OCI-LY7 (cell line): ENCODE measurements at regions not wholly inside any gene's neighbourhood (a gene's known extent, or its start where the extent isn't known, plus 50 kb on each side); places are given as distances from the start of the nearest gene placed in this dataset.

Experiments
- BruUV-seq: library from RNA; stranded (reverse); fragments of 400-500 nt; replicated peaks from 2 replicates; lab custom pipeline; 2021; lab: Mats Ljungman, UMichigan
- CTCF ChIA-PET: fragments of 300-600 bp; sonication (Branson Sonifier 250); formaldehyde crosslinking; loops from one replicate; lab custom pipeline; 2022; ENCODE audit warnings: antibody characterized with exemption; ENCODE audit not compliant: unreplicated experiment; lab: Charles Lee
- POLR2A ChIA-PET: fragments of 300-600 bp; sonication (Branson Sonifier 250); formaldehyde crosslinking; loops from one replicate; lab custom pipeline; 2022; ENCODE audit warnings: antibody characterized with exemption; lab: Charles Lee
- DNase-seq: peaks from one replicate; pipeline ENCODE4 v3.0.0-alpha.2; 2015; ENCODE audit warnings: low spot score
- H2AFZ ChIP-seq: fragments of 200-600 bp; sonication (generic), shearing (Covaris generic); 2 replicates; pipeline ENCODE4 v1.6.1; 2014; ENCODE audit warnings: mild to moderate bottlenecking, antibody characterized with exemption, low read length, moderate library complexity
- H3K27ac ChIP-seq: fragments of 200-600 bp; sonication (generic); 2 replicates; pipeline ENCODE4 v1.5.1; 2014; ENCODE audit warnings: mixed run types, low read depth, mild to moderate bottlenecking, moderate library complexity, low read length, inconsistent platforms; ENCODE audit not compliant: poor library complexity, severe bottlenecking
- H3K36me3 ChIP-seq: fragments of 200-600 bp; sonication (generic); 2 replicates; pipeline ENCODE4 v1.6.1; 2014; ENCODE audit warnings: mild to moderate bottlenecking, antibody characterized with exemption, low read length, moderate library complexity, mixed read lengths; ENCODE audit not compliant: insufficient read depth
- H3K4me1 ChIP-seq: fragments of 200-600 bp; sonication (generic); 2 replicates; pipeline ENCODE4 v1.5.1; 2014; ENCODE audit warnings: mild to moderate bottlenecking, low read length; ENCODE audit not compliant: insufficient read depth, poor library complexity, severe bottlenecking
- H3K4me2 ChIP-seq: fragments of 200-600 bp; sonication (generic); 2 replicates; pipeline ENCODE4 v1.6.1; 2014; ENCODE audit warnings: mild to moderate bottlenecking, low read length
- H3K4me3 ChIP-seq: fragments of 200-600 bp; sonication (generic); 2 replicates; pipeline ENCODE4 v1.5.1; 2014; ENCODE audit warnings: mild to moderate bottlenecking, low read depth, low read length; ENCODE audit not compliant: poor library complexity, severe bottlenecking
- H3K79me2 ChIP-seq: fragments of 200-600 bp; sonication (generic); 2 replicates; pipeline ENCODE4 v1.6.1; 2016; ENCODE audit warnings: low read depth, mild to moderate bottlenecking, low read length, moderate library complexity, mixed read lengths; ENCODE audit not compliant: insufficient read depth
- H3K9me2 ChIP-seq: fragments of 200-600 bp; sonication (generic); 2 replicates; pipeline ENCODE4 v1.6.1; 2016; ENCODE audit warnings: mild to moderate bottlenecking, low read length, mixed read lengths; ENCODE audit not compliant: insufficient read depth
- H3K9me3 ChIP-seq: fragments of 200-600 bp; sonication (generic); 2 replicates; pipeline ENCODE4 v1.6.1; 2014; ENCODE audit warnings: mild to moderate bottlenecking, mixed run types, low read length, mixed read lengths
- H4K20me1 ChIP-seq: fragments of 200-600 bp; sonication (generic); 2 replicates; pipeline ENCODE4 v1.6.1; 2014; ENCODE audit warnings: mild to moderate bottlenecking, antibody characterized with exemption, low read length, moderate library complexity, mixed read lengths; ENCODE audit not compliant: insufficient read depth
- CTCF ChIP-seq: fragments of 200-600 bp; sonication (generic); conservative IDR thresholded peaks from 2 replicates; pipeline ENCODE4 v1.5.1; 2014; ENCODE audit warnings: mild to moderate bottlenecking, antibody characterized with exemption, low read length, moderate library complexity, mixed read lengths
- EZH2phosphoT487 ChIP-seq: fragments of 200-600 bp; sonication (generic); IDR thresholded peaks from 2 replicates; pipeline ENCODE4 v1.6.1; 2018; ENCODE audit warnings: low read depth, borderline replicate concordance, mild to moderate bottlenecking, mixed run types, antibody characterized with exemption, low read length, moderate library complexity, mixed read lengths
- intact Hi-C: fragments of 100-400 bp; cut with micrococcal nuclease; formaldehyde crosslinking; loops from one replicate; pipeline ENCODE4 v1.10.0; 2022; ENCODE audit not compliant: unreplicated experiment

GRCh38 chr9:117970276-117971050, 266.3 kb downstream of the TLR4 start:
- Histone ChIP-seq H3K9me2 (no peaks in the 10 kb centered on the region), H3K27ac (no peak overlapping the region), H3K4me1 (no peaks in the 10 kb centered on the region), H3K4me2 (no peak overlapping the region), H3K9me3 (no peaks in the 10 kb centered on the region), H3K4me3 (no peak overlapping the region), H3K79me2 (no peaks in the 10 kb centered on the region), H2AFZ (no peak overlapping the region), H4K20me1 (no peaks in the 10 kb centered on the region), H3K36me3 (no peaks in the 10 kb centered on the region)
- ChIA-PET CTCF (no interaction called here), POLR2A (no interaction called here)
- intact Hi-C loops: no loop called here
- TF ChIP-seq EZH2phosphoT487: no peak
- BruUV-seq: no TSS peak
- DNase-seq: no peak

DNA sequence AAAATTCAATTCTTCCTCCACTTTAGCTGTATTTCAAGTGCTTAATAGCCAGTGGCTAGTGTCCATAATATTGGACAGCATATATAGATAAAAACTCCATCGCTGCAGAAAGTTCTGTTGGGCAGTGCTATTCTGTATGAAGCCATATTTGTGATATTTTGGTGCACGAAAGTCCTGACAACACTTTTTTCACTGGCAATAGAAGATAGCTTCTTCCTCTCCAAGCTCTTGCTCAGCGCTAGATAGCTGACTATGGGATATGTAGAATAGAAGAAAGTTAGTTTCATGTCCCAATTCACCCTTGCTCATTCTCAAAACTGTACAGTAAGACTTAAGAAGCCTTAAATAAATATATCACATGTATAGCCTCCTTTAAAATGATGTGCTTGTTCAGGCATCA, 269.9 kb downstream of the TLR4 start:
- H3K4me1 ChIP-seq: no peaks in the 10 kb centered on the region
- intact Hi-C loops: no loop called here
- no peak for TF ChIP-seq EZH2phosphoT487
- no peak for TF ChIP-seq CTCF
- ChIA-PET POLR2A (no interaction called here), CTCF (no interaction called here)
- H3K9me3 ChIP-seq: no peaks in the 10 kb centered on the region
- DNase-seq: no peak
- H4K20me1 ChIP-seq: no peaks in the 10 kb centered on the region
- no peak overlapping the region for H3K4me2 ChIP-seq
- no peaks in the 10 kb centered on the region for H3K36me3 ChIP-seq
- H3K4me3 ChIP-seq: no peak overlapping the region
- no peak overlapping the region for H2AFZ ChIP-seq
- BruUV-seq: no TSS peak
- no peak overlapping the region for H3K27ac ChIP-seq
- no peaks in the 10 kb centered on the region for H3K9me2 ChIP-seq
- no peaks in the 10 kb centered on the region for H3K79me2 ChIP-seq

- intact Hi-C loops: no loop called here
These were observed 275.7 kb downstream of the TLR4 start for GRCh38 chr9:117979914-117980313.

More at GRCh38 chr9:117979914-117980313, 275.7 kb downstream of the TLR4 start:
- H3K79me2 ChIP-seq: no peaks in the 10 kb centered on the region
- H3K4me2 ChIP-seq: no peak overlapping the region
- CTCF ChIA-PET: no interaction called here
- no TSS peak for BruUV-seq
- no peak overlapping the region for H3K4me3 ChIP-seq
- TF ChIP-seq EZH2phosphoT487 (no peak), CTCF (no peak)
- H3K4me1 ChIP-seq: no peaks in the 10 kb centered on the region
- no peaks in the 10 kb centered on the region for H3K9me3 ChIP-seq
- POLR2A ChIA-PET: no interaction called here
- H2AFZ ChIP-seq: no peak overlapping the region
- H3K27ac ChIP-seq: no peak overlapping the region
- no peaks in the 10 kb centered on the region for H3K9me2 ChIP-seq
- no peaks in the 10 kb centered on the region for H4K20me1 ChIP-seq
- DNase-seq: no peak
- H3K36me3 ChIP-seq: no peaks in the 10 kb centered on the region
